NAMALWA (cell line): ENCODE measurements at regions not wholly inside any gene's neighbourhood (a gene's known extent, or its start where the extent isn't known, plus 50 kb on each side); places are given as distances from the start of the nearest gene placed in this dataset.
"Not testable (repeated sequence)": the region's sequence is repeated elsewhere in the genome, so short reads cannot be mapped to it uniquely, and the experiment has no call there.

Experiments
- DNase-seq: peaks from one replicate; pipeline ENCODE4 v3.0.0-alpha.2; 2015; ENCODE audit warnings: low spot score

- peak; percentile 55 for DNase-seq
These were observed 60.8 kb upstream of the FAN1 start for GRCh38 chr15:30842798-30843472.

- DNase-seq: not testable (repeated sequence)
These were observed 58.2 kb upstream of the FAN1 start for GRCh38 chr15:30845536-30845935.
